ENCODE measurements at regions not wholly inside any gene's neighbourhood (a gene's known extent, or its start where the extent isn't known, plus 50 kb on each side); places are given as distances from the start of the nearest gene placed in this dataset.

DNA sequence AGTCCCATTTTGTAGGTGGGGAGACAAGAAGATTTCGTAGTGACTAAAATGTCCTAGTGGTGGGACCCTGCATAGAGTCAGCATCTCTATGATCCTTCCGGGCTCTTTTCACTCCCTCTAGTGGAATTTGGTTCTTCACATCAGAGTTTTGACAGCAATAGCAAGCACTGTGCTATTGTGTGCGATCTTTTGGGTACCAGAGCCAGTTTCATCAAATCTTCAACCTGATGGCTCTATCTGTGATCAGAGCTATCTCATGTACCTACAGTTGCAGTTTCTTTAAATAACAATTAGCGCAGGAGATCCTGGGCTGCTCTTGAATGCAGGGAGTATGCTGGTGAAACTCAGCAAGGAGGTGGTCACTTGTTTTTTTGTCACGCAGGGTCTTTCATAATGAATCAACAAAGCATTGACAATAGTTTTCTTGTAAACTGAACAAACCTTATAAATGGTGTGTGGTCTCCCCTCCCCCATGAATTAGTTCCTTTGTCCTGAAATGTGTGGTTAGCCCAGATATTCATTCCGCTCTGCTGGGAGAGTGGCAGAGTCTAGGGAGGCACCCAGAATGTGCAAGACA is 257.2 kb upstream of the SOX2 start:
- TF ChIP-seq, protein P1, sequence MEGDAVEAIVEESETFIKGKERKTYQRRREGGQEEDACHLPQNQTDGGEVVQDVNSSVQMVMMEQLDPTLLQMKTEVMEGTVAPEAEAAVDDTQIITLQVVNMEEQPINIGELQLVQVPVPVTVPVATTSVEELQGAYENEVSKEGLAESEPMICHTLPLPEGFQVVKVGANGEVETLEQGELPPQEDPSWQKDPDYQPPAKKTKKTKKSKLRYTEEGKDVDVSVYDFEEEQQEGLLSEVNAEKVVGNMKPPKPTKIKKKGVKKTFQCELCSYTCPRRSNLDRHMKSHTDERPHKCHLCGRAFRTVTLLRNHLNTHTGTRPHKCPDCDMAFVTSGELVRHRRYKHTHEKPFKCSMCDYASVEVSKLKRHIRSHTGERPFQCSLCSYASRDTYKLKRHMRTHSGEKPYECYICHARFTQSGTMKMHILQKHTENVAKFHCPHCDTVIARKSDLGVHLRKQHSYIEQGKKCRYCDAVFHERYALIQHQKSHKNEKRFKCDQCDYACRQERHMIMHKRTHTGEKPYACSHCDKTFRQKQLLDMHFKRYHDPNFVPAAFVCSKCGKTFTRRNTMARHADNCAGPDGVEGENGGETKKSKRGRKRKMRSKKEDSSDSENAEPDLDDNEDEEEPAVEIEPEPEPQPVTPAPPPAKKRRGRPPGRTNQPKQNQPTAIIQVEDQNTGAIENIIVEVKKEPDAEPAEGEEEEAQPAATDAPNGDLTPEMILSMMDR (IDR thresholded peaks at IDR 0.05; ENCODE audit: extremely low read depth, low read depth, low read length): no peak
- no peaks in the 10 kb centered on the region for H3K4me1 ChIP-seq (ENCODE audit: insufficient read depth, low read length)

DNA sequence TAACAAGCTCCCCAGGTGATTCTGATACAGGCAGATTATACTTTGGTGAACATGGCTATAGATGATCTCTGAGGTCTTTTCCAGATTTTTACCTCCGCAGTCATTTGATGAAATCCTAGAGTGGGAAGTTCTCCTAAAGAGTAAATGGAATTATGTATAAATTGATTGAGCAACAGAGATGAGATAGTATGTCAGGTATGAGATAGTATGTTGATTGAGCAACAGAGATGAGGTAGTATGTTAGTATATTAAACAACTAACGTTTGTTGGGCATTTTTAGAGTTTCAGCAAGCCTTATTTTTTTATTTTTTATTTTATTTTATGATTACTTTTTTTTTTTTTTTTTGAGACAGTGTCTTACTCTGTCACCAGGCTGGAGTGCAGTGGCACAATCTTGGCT is 265.0 kb upstream of the SOX2 start:
- no peaks in the 10 kb centered on the region for H3K27me3 ChIP-seq (ENCODE audit: insufficient read depth, low read length)
- no peaks in the 10 kb centered on the region for H4K20me1 ChIP-seq (ENCODE audit: insufficient read depth, low read length)
- TF ChIP-seq, protein P1 (IDR thresholded peaks at IDR 0.05; ENCODE audit: extremely low read depth, low read depth, low read length): no peak
- H3K9me3 ChIP-seq (ENCODE audit: low read depth, low read length): no peaks in the 10 kb centered on the region
- H3K36me3 ChIP-seq (ENCODE audit: insufficient read depth, low read length): no peaks in the 10 kb centered on the region
- no peaks in the 10 kb centered on the region for H3K4me1 ChIP-seq (ENCODE audit: insufficient read depth, low read length)
- H3K4me3 ChIP-seq (ENCODE audit: insufficient read depth, low read length): no peak overlapping the region
- no peak for DNase-seq (ENCODE audit: insufficient read length, low spot score, missing footprints)
- no peak overlapping the region for H2AFZ ChIP-seq (ENCODE audit: low read length)
- H3K4me2 ChIP-seq (ENCODE audit: insufficient read depth, low read length): no peak overlapping the region
- no peaks in the 10 kb centered on the region for H3K79me2 ChIP-seq (ENCODE audit: insufficient read depth, low read length)
- H3K27ac ChIP-seq (ENCODE audit: low read depth, low read length): no peak overlapping the region

More for the DNA sequence above, 257.2 kb upstream of the SOX2 start:
- DNase-seq (ENCODE audit: insufficient read length, low spot score, missing footprints): no peak
- Histone ChIP-seq H4K20me1 (ENCODE audit: insufficient read depth, low read length) (no peaks in the 10 kb centered on the region), H3K36me3 (ENCODE audit: insufficient read depth, low read length) (no peaks in the 10 kb centered on the region), H3K27me3 (ENCODE audit: insufficient read depth, low read length) (no peaks in the 10 kb centered on the region), H3K4me3 (ENCODE audit: insufficient read depth, low read length) (no peak overlapping the region), H2AFZ (ENCODE audit: low read length) (no peak overlapping the region), H3K79me2 (ENCODE audit: insufficient read depth, low read length) (no peaks in the 10 kb centered on the region), H3K27ac (ENCODE audit: low read depth, low read length) (no peak overlapping the region), H3K4me2 (ENCODE audit: insufficient read depth, low read length) (no peak overlapping the region), H3K9me3 (ENCODE audit: low read depth, low read length) (no peaks in the 10 kb centered on the region)

DNA sequence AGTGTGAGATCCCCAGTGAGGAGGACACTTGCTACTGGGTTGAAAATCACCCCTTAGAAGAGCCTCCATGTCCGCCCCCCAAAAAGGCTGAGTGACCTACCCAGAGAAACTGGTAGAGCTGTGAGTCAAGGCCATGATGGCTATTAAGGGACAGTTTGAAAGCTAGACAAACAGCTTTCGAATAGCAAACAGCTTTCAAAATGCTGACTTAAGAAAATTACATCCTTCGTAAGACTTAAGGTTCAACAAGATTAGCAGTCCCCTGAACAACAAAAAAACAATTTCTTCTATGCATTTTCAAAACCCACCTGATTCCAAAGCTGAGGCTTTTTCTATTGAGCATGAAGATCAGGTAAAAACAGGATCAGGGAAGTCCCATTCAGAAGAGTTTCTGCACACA is 269.7 kb upstream of the SOX2 start:
- H4K20me1 ChIP-seq (ENCODE audit: insufficient read depth, low read length): no peaks in the 10 kb centered on the region
- no peaks in the 10 kb centered on the region for H3K36me3 ChIP-seq (ENCODE audit: insufficient read depth, low read length)
- H3K27me3 ChIP-seq (ENCODE audit: insufficient read depth, low read length): no peaks in the 10 kb centered on the region
- H3K4me1 ChIP-seq (ENCODE audit: insufficient read depth, low read length): no peaks in the 10 kb centered on the region
- H2AFZ ChIP-seq (ENCODE audit: low read length): no peak overlapping the region
- TF ChIP-seq, protein P1 (IDR thresholded peaks at IDR 0.05; ENCODE audit: extremely low read depth, low read depth, low read length): no peak
- no peaks in the 10 kb centered on the region for H3K79me2 ChIP-seq (ENCODE audit: insufficient read depth, low read length)
- H3K9me3 ChIP-seq (ENCODE audit: low read depth, low read length): no peaks in the 10 kb centered on the region
- no peak overlapping the region for H3K4me2 ChIP-seq (ENCODE audit: insufficient read depth, low read length)
- H3K4me3 ChIP-seq (ENCODE audit: insufficient read depth, low read length): no peak overlapping the region
- DNase-seq (ENCODE audit: insufficient read length, low spot score, missing footprints): no peak
- H3K27ac ChIP-seq (ENCODE audit: low read depth, low read length): no peak overlapping the region

DNA sequence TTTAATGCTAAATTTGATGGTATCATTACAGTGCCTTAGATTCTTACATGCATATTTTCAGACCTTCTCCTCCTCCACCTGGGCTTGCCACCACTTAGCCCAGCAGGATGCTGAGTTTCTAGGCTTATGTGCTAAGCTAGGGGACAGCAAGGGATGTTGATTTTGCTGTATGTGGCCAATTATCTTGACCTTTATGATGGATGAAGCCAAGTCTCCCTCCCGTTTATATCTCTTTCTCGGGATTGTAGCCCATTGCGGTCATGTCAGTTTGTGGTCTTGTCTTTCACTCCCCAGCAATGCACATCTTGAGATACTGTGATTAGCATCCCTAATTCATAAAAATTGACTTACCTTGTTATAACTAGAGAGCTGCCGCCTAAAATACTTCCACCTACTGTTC is 278.7 kb upstream of the SOX2 start:
- Histone ChIP-seq H3K79me2 (ENCODE audit: insufficient read depth, low read length) (no peaks in the 10 kb centered on the region), H3K9me3 (ENCODE audit: low read depth, low read length) (no peaks in the 10 kb centered on the region), H3K4me3 (ENCODE audit: insufficient read depth, low read length) (no peak overlapping the region), H3K27ac (ENCODE audit: low read depth, low read length) (no peak overlapping the region), H3K4me2 (ENCODE audit: insufficient read depth, low read length) (no peak overlapping the region), H3K27me3 (ENCODE audit: insufficient read depth, low read length) (no peaks in the 10 kb centered on the region), H3K36me3 (ENCODE audit: insufficient read depth, low read length) (no peaks in the 10 kb centered on the region), H3K4me1 (ENCODE audit: insufficient read depth, low read length) (no peaks in the 10 kb centered on the region), H4K20me1 (ENCODE audit: insufficient read depth, low read length) (no peaks in the 10 kb centered on the region), H2AFZ (ENCODE audit: low read length) (no peak overlapping the region)
- TF ChIP-seq, protein P1 (IDR thresholded peaks at IDR 0.05; ENCODE audit: extremely low read depth, low read depth, low read length): no peak
- no peak for DNase-seq (ENCODE audit: insufficient read length, low spot score, missing footprints)

All from osteoblast (primary cell).